ENCODE measurements at regions not wholly inside any gene's neighbourhood (a gene's known extent, or its start where the extent isn't known, plus 50 kb on each side); places are given as distances from the start of the nearest gene placed in this dataset.
"Not testable (repeated sequence)": the region's sequence is repeated elsewhere in the genome, so short reads cannot be mapped to it uniquely, and the experiment has no call there.

DNA sequence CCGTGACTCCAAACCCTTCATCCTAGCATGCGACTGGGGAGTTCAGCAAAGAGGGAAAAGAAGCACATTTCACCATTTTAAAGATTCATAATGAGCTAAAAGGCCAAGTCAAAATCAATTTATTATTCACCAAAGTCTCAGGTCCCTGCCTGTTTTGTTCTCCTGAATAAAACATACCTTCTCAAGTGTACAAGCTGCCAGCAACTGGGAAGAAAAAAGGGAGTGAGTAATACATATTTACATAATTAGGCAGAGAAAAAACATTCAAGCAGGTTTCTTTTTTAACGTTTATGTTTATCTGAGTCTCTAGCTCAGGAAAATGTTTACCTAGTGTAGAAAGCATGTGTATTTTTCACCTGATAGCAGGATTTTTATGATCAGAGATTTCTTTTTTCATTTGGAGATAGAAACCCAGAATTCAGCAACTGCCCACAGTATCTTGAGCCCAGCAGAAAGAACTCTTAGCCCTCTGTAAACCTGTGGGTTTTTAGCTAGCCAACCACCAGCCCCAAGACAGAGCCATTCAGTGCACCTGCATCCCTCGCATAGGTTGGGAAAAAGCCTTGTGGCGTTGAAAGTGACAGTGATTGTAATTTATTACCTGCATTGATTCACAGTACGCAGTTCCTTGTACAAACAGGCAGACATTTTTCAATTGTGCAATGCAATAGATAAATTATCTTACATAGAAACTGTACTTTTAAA is 117.9 kb upstream of the GRIA1 start:
- DNase-seq (no peak), ATAC-seq (no peak)

DNA sequence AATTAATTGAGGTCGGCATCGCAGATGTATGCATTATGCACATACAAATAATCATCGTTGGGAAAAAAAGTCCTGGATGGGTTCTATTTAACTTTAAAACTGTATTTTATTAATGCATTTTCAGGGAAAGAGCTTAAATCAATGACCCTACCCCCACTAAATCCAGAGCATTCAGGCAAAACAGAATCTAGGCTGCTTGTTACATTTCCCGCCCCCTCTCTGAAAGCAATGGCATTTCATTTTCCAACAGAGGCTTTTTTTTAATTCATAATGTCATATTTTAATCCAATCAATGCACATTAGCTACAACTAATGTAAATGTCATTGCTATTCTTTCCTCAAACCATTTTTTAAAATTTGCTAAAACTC is 117.4 kb upstream of the GRIA1 start:
- ATAC-seq: no peak

DNA sequence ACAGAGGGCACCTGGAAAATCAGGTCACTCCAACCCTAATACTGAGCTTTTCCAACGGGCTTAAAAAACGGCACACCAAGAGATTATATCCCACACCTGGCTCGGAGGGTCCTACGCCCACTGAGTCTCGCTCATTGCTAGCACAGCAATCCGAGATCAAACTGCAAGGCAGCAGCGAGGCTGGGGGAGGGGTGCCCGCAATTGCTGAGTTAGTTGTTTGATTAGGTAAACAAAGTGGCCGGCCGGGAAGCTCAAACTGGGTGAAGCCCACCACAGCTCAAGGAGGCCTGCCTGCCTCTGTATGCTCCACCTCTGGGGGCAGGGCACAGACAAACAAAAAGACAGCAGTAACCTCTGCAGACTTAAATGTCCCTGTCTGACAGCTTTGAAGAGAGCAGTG is 108.8 kb upstream of the GRIA1 start:
- not testable (repeated sequence) for ATAC-seq, DNase-seq

More for the DNA sequence above, 117.4 kb upstream of the GRIA1 start:
- no peak for DNase-seq

DNA sequence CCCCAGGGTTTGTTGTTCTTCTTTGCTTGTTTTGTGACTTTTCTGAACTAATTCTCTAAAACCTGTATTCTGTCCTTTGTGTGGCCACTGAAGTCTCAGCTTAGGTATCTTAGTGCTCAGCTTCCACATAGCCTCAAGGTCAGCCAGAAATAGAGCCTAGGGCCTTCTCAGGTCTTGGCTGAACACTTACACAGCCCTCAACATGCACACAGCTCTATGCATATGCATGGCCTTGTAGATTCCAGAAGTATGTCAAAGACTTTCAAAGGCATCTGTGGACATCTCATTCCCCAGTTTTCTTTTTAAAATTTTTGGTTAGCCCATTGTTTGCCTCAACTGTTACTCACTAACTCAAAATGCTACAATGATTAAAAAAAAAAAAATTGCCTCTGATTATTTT is 99.9 kb upstream of the GRIA1 start:
- no peak for ATAC-seq
- no peak for DNase-seq

DNA sequence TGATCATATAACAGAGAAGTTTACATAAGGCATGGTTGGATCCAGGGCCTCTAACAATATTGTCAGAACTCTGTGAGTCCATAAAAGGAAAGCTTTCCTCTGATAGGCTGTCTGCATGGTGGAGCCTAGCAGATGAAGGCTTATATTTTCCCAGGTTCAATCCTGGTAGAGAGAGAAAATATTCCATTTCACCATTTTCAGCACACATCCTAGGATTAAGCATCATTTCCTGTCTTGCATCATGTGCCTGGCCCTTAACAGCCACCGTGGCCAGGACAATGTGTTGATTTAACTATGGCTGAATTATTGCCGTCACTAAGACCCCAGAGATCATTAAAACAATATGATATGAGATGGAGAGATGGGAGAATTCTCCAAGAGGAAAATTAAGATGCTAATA is 90.9 kb upstream of the GRIA1 start:
- no peak for DNase-seq
- ATAC-seq: no peak

DNA sequence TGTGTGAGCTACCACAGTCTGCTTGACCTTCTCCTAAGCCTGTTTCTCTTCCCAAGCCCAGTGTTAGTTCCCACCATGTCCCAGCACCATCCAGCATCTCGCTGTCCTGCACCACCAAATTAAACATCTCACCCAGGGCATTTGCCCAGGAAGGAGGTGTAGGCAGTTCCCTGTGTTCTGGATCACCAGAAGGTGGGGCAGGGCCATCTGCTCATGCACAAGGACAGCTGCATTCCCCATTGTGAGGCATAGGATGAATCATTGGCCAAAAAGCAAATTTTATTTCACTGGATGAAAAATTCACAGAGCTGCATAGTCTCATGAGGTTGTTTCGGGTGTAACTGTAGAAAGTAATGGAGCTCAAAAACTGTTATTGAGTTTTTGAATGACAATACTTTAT is 89.5 kb upstream of the GRIA1 start:
- ATAC-seq: no peak
- no peak for DNase-seq

DNA sequence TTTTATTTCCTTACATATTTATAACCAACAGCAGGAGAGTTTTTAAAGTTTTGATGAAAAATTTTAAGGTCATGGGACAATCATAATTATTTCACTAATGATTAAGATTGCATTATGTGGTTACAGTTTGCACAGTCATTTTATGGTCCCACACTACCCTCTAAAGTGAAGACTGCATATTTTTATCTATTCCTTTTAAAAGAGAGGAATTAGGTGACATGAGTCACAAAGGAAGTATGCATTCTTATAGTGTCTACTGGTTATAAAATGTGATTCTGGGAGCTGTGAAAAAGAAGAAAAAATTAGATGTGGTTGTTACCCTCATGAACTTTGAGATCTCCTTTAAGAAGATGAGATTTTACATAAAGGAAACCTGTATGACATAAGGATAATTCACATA is 87.9 kb upstream of the GRIA1 start:
- DNase-seq (no peak), ATAC-seq (no peak)

DNA sequence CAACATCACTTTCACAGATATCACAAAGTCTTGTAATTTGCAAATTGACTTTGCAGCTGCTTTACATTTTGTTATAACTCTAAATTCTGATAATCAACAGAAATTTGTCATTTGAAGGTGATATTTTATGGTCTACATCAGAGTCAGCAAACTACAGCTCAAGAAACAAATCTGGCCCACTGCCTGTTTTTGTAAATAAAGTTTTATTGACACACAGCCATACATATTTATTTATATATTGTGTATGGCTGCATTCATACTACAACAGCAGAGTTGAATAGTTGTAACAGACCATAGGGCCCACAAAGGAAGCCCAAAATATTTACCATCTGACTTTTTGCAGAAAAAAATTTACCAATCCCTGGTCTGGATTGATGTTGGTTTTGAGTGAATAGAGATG is 87.0 kb upstream of the GRIA1 start:
- ATAC-seq (no peak), DNase-seq (no peak)

DNA sequence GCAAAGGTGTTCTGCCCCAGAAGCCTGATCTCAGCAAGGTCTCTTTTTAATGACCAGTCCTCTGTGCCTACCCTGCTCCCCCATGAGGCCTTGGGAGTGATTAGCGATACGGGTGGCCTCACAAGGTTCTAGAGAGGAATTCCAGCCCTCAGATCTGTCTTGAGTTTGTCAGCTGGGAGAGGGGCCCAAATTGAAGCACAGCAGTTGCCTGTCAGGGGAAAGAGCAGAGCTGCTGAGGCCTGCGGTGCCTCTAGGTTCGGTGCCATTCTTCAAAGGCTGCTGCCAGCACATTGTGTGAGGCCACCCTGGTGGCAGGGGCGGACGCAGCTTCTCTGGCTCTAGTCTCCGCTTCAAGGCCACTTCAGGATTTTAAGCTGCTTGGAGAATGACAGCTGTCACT is 85.7 kb upstream of the GRIA1 start:
- ATAC-seq (no peak), DNase-seq (no peak)

DNA sequence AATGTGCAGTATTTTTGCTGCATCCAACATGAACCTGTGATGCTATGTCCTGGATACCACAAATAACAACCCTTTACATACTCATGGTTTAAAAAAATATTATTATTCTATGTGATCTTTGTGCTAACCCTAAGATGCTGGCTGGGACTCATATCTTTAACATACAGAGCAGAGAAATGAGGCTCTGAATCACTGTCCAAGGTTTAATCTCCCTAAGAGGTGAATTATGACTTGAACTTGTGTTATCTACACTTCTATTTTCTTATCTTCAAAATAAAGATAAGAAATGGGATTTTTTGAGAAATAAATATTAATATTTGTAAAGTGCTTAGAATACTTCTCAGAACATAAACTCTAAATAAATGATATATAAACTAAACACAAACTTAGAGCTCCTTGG is 68.8 kb upstream of the GRIA1 start:
- DNase-seq (no peak), ATAC-seq (no peak)

DNA sequence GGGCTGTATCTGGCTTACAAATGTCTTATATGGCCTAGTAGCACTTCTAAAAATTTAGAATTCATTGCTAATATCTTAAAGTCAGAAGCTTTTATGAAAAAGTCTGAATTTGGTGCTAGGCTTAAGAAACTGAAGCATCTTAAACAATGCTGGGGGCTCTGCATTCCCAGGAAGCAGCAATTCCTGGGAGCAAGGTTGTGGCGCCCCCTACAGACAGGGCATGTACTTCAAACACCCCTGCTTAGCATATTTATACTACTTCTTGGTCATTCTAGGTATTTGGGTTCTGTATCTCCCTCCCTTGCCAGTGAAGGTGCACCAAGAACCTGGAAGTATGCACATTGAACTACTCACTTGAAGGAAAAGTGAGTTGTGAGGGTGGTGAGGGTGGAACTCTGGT is 64.6 kb upstream of the GRIA1 start:
- ATAC-seq (no peak), DNase-seq (peak; percentile 4)

DNA sequence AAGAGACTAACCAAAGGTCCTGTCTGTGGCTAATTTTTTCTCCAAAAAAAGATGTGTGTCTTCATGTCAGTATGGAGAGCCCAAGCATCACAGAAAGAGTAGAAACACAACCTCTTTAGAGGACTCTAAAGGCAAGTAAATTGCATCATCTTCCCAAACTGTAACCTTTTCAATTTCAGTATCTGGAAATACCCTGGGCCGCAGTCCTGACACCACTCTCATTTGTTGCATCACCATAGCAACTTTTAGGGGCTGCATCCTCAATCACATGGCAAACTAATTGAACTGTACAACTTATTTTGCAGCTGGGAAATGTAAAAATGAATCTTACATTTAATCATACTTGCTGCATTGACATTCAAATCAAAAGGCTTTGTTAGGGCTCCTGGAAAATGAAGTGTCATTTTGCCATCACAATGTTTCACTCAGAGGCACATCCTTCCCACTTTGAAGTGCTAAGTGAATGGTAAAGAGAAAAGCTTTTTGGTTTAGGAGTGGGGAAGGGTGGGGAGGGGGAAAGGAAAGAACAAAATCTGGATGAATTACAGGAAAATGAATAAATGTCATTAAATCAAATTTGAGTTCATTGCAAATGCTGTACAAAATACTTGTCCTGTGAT is 60.6 kb upstream of the GRIA1 start:
- DNase-seq (no peak), ATAC-seq (no peak)

DNA sequence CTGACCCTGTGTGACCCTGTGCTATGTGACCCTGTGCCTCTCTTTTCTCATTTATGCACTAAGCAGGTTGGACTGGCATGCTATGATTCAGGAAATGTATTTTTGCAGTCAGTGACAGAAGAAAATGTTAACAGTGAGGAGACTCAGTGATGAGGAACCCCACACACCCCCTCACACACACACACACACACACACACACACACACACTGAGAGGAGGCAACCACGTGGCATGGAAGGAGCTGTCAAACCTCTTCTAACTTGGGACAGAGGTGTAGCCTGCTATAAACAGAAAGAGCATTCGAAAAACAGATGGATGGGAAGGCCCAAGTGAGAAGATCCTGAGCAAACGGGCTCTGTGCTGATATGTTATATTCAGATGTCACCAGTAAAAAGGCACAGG is 57.9 kb upstream of the GRIA1 start:
- no peak for DNase-seq
- no peak for ATAC-seq

DNA sequence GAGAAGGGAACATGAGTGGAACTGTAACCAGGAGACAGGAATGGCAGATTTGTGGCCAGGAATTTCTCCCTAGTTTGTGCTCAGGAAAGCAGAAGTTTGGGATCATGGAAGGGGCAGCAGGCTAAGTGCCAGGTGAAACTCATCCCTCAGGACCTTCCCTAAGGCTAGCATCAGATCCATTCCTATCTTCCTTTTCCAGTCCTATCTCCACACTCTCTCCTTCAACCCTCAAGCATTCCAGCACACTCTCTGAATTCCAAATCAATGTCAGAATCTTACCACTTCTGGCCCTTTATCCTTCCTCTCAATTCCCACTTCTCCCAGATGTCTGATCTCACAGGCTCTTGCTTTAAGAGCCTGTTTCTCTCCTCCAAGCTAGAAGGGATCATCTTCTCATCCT is 53.2 kb upstream of the GRIA1 start:
- ATAC-seq (no peak), DNase-seq (no peak)

DNA sequence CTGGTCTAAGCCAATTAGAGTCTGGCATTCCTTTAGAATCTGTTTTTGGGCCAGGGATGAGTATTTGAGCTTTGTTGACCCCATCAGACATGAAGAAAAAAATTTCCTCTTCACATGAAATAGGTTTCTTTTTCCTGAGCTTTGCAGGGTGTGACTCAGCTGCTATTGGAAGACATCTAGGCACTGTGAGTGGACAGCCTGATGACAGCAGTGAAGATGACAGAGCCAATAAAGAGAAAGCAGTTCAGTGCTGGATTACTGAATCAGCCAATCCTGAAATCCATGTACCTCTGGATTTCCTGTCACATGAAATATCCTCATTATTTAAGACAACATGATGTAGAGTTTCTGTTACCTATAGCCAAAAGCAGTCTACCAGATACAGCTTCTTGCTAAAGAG is 51.3 kb upstream of the GRIA1 start:
- DNase-seq (no peak), ATAC-seq (no peak)

All from stimulated activated naive CD8-positive, alpha-beta T cell treated with anti-CD3 and anti-CD28 coated beads, Interleukin-15, Interleukin-2, amounts not matched to agents 100 U/mL and 50 U/mL, for 24 hours (primary cell).